ENCODE measurements at regions not wholly inside any gene's neighbourhood (a gene's known extent, or its start where the extent isn't known, plus 50 kb on each side); places are given as distances from the start of the nearest gene placed in this dataset.

DNA sequence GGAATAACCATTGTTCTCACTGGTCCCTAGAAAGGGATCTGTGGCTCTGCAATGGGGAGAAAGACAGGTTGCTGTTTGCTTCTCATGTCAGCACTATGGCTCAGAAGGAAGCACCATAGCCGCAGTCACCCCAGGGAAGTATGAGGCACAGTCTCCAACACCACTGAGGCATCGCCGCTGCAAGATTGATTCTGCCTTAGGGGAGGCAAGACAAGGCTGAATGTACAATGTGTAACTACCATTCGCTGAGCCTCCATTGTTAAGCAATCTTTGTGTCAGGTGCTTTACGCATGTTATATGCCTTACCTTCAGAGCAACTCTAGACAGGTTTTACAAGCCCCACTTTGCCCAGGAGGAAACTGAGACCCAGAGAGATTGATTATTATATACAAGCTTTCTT is 100.7 kb upstream of the KCNMB2 start:
- ATAC-seq: no peak
- TF ChIP-seq OSR1 (CRISPR knock-in tag; IDR thresholded peaks at IDR 0.05) (no peak), SNAI2 (CRISPR knock-in tag; IDR thresholded peaks at IDR 0.05) (no peak), ZFP3 (CRISPR knock-in tag; IDR thresholded peaks at IDR 0.05) (no peak), ARNTL (CRISPR knock-in tag; IDR thresholded peaks at IDR 0.05; ENCODE audit: borderline replicate concordance, low read depth) (no peak), CSDC2 (CRISPR knock-in tag; IDR thresholded peaks at IDR 0.05) (no peak), RARB (CRISPR knock-in tag; IDR thresholded peaks at IDR 0.05) (no peak), BACH2 (CRISPR knock-in tag; IDR thresholded peaks at IDR 0.05; ENCODE audit: borderline replicate concordance) (no peak), ZC3H10 (CRISPR knock-in tag; IDR thresholded peaks at IDR 0.05) (no peak), GLIS3 (CRISPR knock-in tag; IDR thresholded peaks at IDR 0.05) (no peak), ISL1 (CRISPR knock-in tag; IDR thresholded peaks at IDR 0.05) (no peak), TOX (CRISPR knock-in tag; IDR thresholded peaks at IDR 0.05; ENCODE audit: borderline replicate concordance) (no peak)
- TF ChIP-seq, protein P1, sequence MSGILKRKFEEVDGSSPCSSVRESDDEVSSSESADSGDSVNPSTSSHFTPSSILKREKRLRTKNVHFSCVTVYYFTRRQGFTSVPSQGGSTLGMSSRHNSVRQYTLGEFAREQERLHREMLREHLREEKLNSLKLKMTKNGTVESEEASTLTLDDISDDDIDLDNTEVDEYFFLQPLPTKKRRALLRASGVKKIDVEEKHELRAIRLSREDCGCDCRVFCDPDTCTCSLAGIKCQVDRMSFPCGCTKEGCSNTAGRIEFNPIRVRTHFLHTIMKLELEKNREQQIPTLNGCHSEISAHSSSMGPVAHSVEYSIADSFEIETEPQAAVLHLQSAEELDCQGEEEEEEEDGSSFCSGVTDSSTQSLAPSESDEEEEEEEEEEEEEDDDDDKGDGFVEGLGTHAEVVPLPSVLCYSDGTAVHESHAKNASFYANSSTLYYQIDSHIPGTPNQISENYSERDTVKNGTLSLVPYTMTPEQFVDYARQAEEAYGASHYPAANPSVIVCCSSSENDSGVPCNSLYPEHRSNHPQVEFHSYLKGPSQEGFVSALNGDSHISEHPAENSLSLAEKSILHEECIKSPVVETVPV (CRISPR knock-in tag; IDR thresholded peaks at IDR 0.05): no peak
- TF ChIP-seq, protein P2, sequence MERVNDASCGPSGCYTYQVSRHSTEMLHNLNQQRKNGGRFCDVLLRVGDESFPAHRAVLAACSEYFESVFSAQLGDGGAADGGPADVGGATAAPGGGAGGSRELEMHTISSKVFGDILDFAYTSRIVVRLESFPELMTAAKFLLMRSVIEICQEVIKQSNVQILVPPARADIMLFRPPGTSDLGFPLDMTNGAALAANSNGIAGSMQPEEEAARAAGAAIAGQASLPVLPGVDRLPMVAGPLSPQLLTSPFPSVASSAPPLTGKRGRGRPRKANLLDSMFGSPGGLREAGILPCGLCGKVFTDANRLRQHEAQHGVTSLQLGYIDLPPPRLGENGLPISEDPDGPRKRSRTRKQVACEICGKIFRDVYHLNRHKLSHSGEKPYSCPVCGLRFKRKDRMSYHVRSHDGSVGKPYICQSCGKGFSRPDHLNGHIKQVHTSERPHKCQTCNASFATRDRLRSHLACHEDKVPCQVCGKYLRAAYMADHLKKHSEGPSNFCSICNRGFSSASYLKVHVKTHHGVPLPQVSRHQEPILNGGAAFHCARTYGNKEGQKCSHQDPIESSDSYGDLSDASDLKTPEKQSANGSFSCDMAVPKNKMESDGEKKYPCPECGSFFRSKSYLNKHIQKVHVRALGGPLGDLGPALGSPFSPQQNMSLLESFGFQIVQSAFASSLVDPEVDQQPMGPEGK (CRISPR knock-in tag; IDR thresholded peaks at IDR 0.05; ENCODE audit: borderline replicate concordance): no peak
- TF ChIP-seq, protein P3, sequence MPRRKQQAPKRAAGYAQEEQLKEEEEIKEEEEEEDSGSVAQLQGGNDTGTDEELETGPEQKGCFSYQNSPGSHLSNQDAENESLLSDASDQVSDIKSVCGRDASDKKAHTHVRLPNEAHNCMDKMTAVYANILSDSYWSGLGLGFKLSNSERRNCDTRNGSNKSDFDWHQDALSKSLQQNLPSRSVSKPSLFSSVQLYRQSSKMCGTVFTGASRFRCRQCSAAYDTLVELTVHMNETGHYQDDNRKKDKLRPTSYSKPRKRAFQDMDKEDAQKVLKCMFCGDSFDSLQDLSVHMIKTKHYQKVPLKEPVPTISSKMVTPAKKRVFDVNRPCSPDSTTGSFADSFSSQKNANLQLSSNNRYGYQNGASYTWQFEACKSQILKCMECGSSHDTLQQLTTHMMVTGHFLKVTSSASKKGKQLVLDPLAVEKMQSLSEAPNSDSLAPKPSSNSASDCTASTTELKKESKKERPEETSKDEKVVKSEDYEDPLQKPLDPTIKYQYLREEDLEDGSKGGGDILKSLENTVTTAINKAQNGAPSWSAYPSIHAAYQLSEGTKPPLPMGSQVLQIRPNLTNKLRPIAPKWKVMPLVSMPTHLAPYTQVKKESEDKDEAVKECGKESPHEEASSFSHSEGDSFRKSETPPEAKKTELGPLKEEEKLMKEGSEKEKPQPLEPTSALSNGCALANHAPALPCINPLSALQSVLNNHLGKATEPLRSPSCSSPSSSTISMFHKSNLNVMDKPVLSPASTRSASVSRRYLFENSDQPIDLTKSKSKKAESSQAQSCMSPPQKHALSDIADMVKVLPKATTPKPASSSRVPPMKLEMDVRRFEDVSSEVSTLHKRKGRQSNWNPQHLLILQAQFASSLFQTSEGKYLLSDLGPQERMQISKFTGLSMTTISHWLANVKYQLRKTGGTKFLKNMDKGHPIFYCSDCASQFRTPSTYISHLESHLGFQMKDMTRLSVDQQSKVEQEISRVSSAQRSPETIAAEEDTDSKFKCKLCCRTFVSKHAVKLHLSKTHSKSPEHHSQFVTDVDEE (CRISPR knock-in tag; IDR thresholded peaks at IDR 0.05): no peak
- TF ChIP-seq, protein P4, sequence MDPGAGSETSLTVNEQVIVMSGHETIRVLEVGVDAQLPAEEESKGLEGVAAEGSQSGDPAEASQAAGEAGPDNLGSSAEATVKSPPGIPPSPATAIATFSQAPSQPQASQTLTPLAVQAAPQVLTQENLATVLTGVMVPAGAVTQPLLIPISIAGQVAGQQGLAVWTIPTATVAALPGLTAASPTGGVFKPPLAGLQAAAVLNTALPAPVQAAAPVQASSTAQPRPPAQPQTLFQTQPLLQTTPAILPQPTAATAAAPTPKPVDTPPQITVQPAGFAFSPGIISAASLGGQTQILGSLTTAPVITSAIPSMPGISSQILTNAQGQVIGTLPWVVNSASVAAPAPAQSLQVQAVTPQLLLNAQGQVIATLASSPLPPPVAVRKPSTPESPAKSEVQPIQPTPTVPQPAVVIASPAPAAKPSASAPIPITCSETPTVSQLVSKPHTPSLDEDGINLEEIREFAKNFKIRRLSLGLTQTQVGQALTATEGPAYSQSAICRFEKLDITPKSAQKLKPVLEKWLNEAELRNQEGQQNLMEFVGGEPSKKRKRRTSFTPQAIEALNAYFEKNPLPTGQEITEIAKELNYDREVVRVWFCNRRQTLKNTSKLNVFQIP (CRISPR knock-in tag; IDR thresholded peaks at IDR 0.05; ENCODE audit: borderline replicate concordance, low read depth): no peak

DNA sequence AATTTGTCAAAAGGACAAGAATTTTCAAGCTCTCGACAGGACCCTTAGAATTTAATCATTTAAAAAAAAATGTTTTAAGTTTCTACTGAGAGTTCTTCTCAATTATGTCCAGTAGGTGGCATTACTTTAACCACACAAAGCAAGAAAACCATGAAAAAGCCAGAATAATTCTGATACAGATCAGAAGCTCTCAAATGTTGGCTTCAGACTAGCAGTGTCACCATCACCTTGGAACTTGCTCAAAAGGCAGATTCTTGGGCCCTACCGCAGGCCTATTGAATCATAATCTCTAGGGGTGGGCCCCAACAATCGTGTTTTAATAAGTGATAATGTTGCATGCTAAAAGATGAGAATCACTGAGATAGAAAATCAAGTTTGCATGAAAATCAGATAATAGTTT is 99.5 kb upstream of the KCNMB2 start:
- TF ChIP-seq, protein P5, sequence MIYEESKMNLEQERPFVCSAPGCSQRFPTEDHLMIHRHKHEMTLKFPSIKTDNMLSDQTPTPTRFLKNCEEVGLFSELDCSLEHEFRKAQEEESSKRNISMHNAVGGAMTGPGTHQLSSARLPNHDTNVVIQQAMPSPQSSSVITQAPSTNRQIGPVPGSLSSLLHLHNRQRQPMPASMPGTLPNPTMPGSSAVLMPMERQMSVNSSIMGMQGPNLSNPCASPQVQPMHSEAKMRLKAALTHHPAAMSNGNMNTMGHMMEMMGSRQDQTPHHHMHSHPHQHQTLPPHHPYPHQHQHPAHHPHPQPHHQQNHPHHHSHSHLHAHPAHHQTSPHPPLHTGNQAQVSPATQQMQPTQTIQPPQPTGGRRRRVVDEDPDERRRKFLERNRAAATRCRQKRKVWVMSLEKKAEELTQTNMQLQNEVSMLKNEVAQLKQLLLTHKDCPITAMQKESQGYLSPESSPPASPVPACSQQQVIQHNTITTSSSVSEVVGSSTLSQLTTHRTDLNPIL (CRISPR knock-in tag; IDR thresholded peaks at IDR 0.05; ENCODE audit: low read depth): no peak
- no peak for TF ChIP-seq CSDC2 (CRISPR knock-in tag; IDR thresholded peaks at IDR 0.05)
- no peak for TF ChIP-seq ARNTL (CRISPR knock-in tag; IDR thresholded peaks at IDR 0.05; ENCODE audit: borderline replicate concordance, low read depth)
- no peak for TF ChIP-seq SNAI2 (CRISPR knock-in tag; IDR thresholded peaks at IDR 0.05)
- TF ChIP-seq TOX (CRISPR knock-in tag; IDR thresholded peaks at IDR 0.05; ENCODE audit: borderline replicate concordance): no peak
- no peak for TF ChIP-seq PPARA (CRISPR knock-in tag; IDR thresholded peaks at IDR 0.05; ENCODE audit: borderline replicate concordance)
- TF ChIP-seq ZC3H10 (CRISPR knock-in tag; IDR thresholded peaks at IDR 0.05): no peak
- no peak for TF ChIP-seq ZFP3 (CRISPR knock-in tag; IDR thresholded peaks at IDR 0.05)
- TF ChIP-seq ZFP30 (CRISPR knock-in tag; IDR thresholded peaks at IDR 0.05): no peak
- TF ChIP-seq, protein P2 (CRISPR knock-in tag; IDR thresholded peaks at IDR 0.05; ENCODE audit: borderline replicate concordance): no peak
- no peak for TF ChIP-seq OSR1 (CRISPR knock-in tag; IDR thresholded peaks at IDR 0.05)
- no peak for TF ChIP-seq ZNF8 (CRISPR knock-in tag; IDR thresholded peaks at IDR 0.05)
- TF ChIP-seq BACH2 (CRISPR knock-in tag; IDR thresholded peaks at IDR 0.05; ENCODE audit: borderline replicate concordance): no peak
- ATAC-seq: peak; percentile 63

Data from SK-N-SH treated with all-trans-retinoic acid at 6 μM for 48 hours (cell line).